Endothelial cell of umbilical vein (primary cell): ENCODE measurements at regions not wholly inside any gene's neighbourhood (a gene's known extent, or its start where the extent isn't known, plus 50 kb on each side); places are given as distances from the start of the nearest gene placed in this dataset.

Source experiments
- CTCF ChIP-seq, 2 donors: IDR thresholded peaks; 1 replicate in 1 of 2; 2 replicates in 1 of 2; pipeline ENCODE4 v1.5.1; 2011; ENCODE audit warnings: low read length in 2 of 2, mild to moderate bottlenecking in 2 of 2, moderate library complexity in 2 of 2, control low read depth in 1 of 2, inconsistent platforms in 1 of 2, low read depth in 1 of 2; ENCODE audit not compliant: insufficient read depth in 1 of 2; ENCODE audit errors: extremely low read depth in 1 of 2
- EZH2 ChIP-seq: IDR thresholded peaks from 2 replicates; pipeline ENCODE4 v1.6.1; 2012; ENCODE audit warnings: borderline replicate concordance, low read depth, mild to moderate bottlenecking, moderate library complexity, low read length, inconsistent platforms; ENCODE audit not compliant: severe bottlenecking
- FOS ChIP-seq: IDR thresholded peaks from 2 replicates; pipeline ENCODE4 v1.6.1; 2011; ENCODE audit warnings: mild to moderate bottlenecking, low read length, moderate library complexity, borderline replicate concordance; ENCODE audit not compliant: insufficient read depth
- JUN ChIP-seq: IDR thresholded peaks from 2 replicates; pipeline ENCODE4 v1.6.1; 2011; ENCODE audit warnings: borderline replicate concordance, low read depth; ENCODE audit not compliant: insufficient read length, insufficient read depth
- MAX ChIP-seq: IDR thresholded peaks from 2 replicates; pipeline ENCODE4 v1.6.1; 2011; ENCODE audit not compliant: insufficient read depth, insufficient read length
- MYC ChIP-seq: IDR thresholded peaks from one replicate; pipeline ENCODE4 v1.6.1; 2011; ENCODE audit warnings: mild to moderate bottlenecking, low read depth, low read length
- POLR2A ChIP-seq: IDR thresholded peaks from 2 replicates; pipeline ENCODE4 v1.6.1; 2012; ENCODE audit warnings: low read depth, mild to moderate bottlenecking, control low read depth, low read length
- POLR2AphosphoS5 ChIP-seq: IDR thresholded peaks from 2 replicates; pipeline ENCODE4 v1.6.1; 2012; ENCODE audit warnings: low read depth, mild to moderate bottlenecking, control low read depth, low read length, moderate library complexity; ENCODE audit not compliant: insufficient read depth

- TF ChIP-seq CTCF (IDR thresholded peaks at IDR 0.05; ENCODE audit: extremely low read depth in 1 of 2, insufficient read depth in 1 of 2, low read depth in 1 of 2, low read length in 2 of 2) (no peak), POLR2AphosphoS5 (no peak), EZH2 (no peak), POLR2A (no peak), JUN (no peak), MYC (no peak), MAX (no peak), FOS (no peak)
These were observed 223.2 kb downstream of the FOXD2 start for GRCh38 chr1:47661040-47661439.
